ENCODE measurements at regions not wholly inside any gene's neighbourhood (a gene's known extent, or its start where the extent isn't known, plus 50 kb on each side); places are given as distances from the start of the nearest gene placed in this dataset.
"Not testable (repeated sequence)": the region's sequence is repeated elsewhere in the genome, so short reads cannot be mapped to it uniquely, and the experiment has no call there.

- DNase-seq (ENCODE audit: extremely low read depth in 1 of 2, low read depth in 1 of 2), result no peak
These were observed 947.8 kb downstream of the C4orf33 start for GRCh38 chr4:130043732-130044160.

- no peak for DNase-seq (ENCODE audit: extremely low read depth in 1 of 2, low read depth in 1 of 2)
These were observed 949.0 kb downstream of the C4orf33 start for GRCh38 chr4:130044788-130045531.

GRCh38 chr4:130053723-130054122, 957.8 kb downstream of the C4orf33 start:
- no peak for DNase-seq (ENCODE audit: extremely low read depth in 1 of 2, low read depth in 1 of 2)

- no peak for DNase-seq (ENCODE audit: extremely low read depth in 1 of 2, low read depth in 1 of 2)
These were observed 959.0 kb downstream of the C4orf33 start for GRCh38 chr4:130054908-130055307.

GRCh38 chr4:130056286-130056685, 960.3 kb downstream of the C4orf33 start:
- DNase-seq (ENCODE audit: extremely low read depth in 1 of 2, low read depth in 1 of 2), result no peak

GRCh38 chr4:130064471-130064870, 968.5 kb downstream of the C4orf33 start:
- no peak for DNase-seq (ENCODE audit: extremely low read depth in 1 of 2, low read depth in 1 of 2)

GRCh38 chr4:130067419-130067818, 971.5 kb downstream of the C4orf33 start:
- no peak for DNase-seq (ENCODE audit: extremely low read depth in 1 of 2, low read depth in 1 of 2)

GRCh38 chr4:130068072-130068471, 972.1 kb downstream of the C4orf33 start:
- DNase-seq (ENCODE audit: extremely low read depth in 1 of 2, low read depth in 1 of 2), result no peak

- DNase-seq (ENCODE audit: extremely low read depth in 1 of 2, low read depth in 1 of 2), result no peak
These were observed 975.8 kb downstream of the C4orf33 start for GRCh38 chr4:130071746-130072145.

- DNase-seq (ENCODE audit: extremely low read depth in 1 of 2, low read depth in 1 of 2), result no peak
These were observed 977.3 kb downstream of the C4orf33 start for GRCh38 chr4:130073145-130073790.

GRCh38 chr4:130074096-130074495, 978.1 kb downstream of the C4orf33 start:
- DNase-seq (ENCODE audit: extremely low read depth in 1 of 2, low read depth in 1 of 2), result no peak

GRCh38 chr4:130077275-130077674, 981.3 kb downstream of the C4orf33 start:
- no peak for DNase-seq (ENCODE audit: extremely low read depth in 1 of 2, low read depth in 1 of 2)

GRCh38 chr4:130079027-130079426, 983.1 kb downstream of the C4orf33 start:
- not testable (repeated sequence) for DNase-seq (ENCODE audit: extremely low read depth in 1 of 2, low read depth in 1 of 2)

GRCh38 chr4:130080872-130081451, 985.0 kb downstream of the C4orf33 start:
- DNase-seq (ENCODE audit: extremely low read depth in 1 of 2, low read depth in 1 of 2), result no peak

GRCh38 chr4:130090427-130090826, 994.5 kb downstream of the C4orf33 start:
- no peak for DNase-seq (ENCODE audit: extremely low read depth in 1 of 2, low read depth in 1 of 2)

- DNase-seq (ENCODE audit: extremely low read depth in 1 of 2, low read depth in 1 of 2), result no peak
These were observed 996.4 kb downstream of the C4orf33 start for GRCh38 chr4:130092187-130093015.

GRCh38 chr4:130099105-130099504, 1003.2 kb downstream of the C4orf33 start:
- no peak for DNase-seq (ENCODE audit: extremely low read depth in 1 of 2, low read depth in 1 of 2)

- no peak for DNase-seq (ENCODE audit: extremely low read depth in 1 of 2, low read depth in 1 of 2)
These were observed 1014.2 kb downstream of the C4orf33 start for GRCh38 chr4:130110189-130110588.

GRCh38 chr4:130110770-130111169, 1014.8 kb downstream of the C4orf33 start:
- no peak for DNase-seq (ENCODE audit: extremely low read depth in 1 of 2, low read depth in 1 of 2)

GRCh38 chr4:130124066-130124465, 1028.1 kb downstream of the C4orf33 start:
- DNase-seq (ENCODE audit: extremely low read depth in 1 of 2, low read depth in 1 of 2), result no peak

- no peak for DNase-seq (ENCODE audit: extremely low read depth in 1 of 2, low read depth in 1 of 2)
These were observed 1029.5 kb downstream of the C4orf33 start for GRCh38 chr4:130125467-130125866.
